Stomach (tissue), 4 donors: ENCODE measurements at regions not wholly inside any gene's neighbourhood (a gene's known extent, or its start where the extent isn't known, plus 50 kb on each side); places are given as distances from the start of the nearest gene placed in this dataset.

Experiments
- EP300 ChIP-seq: sonication (generic); formaldehyde crosslinking; IDR thresholded peaks from one replicate; pipeline ENCODE4 v1.6.1; 2017; ENCODE audit warnings: antibody characterized with exemption
- TF ChIP-seq, protein P1 (sequence below), 7 experiments: fragments of 450-650 bp in 4 of 7; fragments of 200-600 bp in 3 of 7; sonication (generic) in 3 of 7; IDR thresholded peaks; one replicate each; pipeline ENCODE4 v1.5.1; 2016 to 2019; ENCODE audit warnings: antibody characterized with exemption in 7 of 7, control low read depth in 2 of 7, mild to moderate bottlenecking in 1 of 7

DNA sequence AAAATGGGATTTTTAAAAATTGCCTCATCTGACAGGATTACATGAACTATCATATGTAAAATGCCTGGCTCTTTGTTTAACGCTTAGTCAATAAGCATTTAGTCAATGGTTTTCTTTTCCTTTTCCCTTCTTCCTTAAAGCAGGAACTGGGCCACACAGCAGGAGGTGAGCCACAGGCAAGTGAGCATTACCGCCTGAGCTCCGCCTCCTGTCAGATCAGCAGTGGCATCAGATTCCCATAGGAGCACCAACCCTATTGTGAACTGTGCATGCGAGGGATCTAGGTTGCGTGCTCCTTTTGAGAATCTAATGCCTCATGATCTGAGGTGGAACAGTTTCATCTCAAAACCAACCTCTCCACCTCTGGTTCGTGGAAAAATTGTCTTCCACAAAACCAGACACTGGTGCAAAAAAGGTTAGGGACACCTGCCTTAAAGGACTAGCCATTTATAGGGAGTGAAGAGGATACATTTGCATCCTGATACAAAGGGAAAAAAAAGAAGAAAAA, 306.1 kb downstream of the FBXW7 start:
- TF ChIP-seq, protein P1, sequence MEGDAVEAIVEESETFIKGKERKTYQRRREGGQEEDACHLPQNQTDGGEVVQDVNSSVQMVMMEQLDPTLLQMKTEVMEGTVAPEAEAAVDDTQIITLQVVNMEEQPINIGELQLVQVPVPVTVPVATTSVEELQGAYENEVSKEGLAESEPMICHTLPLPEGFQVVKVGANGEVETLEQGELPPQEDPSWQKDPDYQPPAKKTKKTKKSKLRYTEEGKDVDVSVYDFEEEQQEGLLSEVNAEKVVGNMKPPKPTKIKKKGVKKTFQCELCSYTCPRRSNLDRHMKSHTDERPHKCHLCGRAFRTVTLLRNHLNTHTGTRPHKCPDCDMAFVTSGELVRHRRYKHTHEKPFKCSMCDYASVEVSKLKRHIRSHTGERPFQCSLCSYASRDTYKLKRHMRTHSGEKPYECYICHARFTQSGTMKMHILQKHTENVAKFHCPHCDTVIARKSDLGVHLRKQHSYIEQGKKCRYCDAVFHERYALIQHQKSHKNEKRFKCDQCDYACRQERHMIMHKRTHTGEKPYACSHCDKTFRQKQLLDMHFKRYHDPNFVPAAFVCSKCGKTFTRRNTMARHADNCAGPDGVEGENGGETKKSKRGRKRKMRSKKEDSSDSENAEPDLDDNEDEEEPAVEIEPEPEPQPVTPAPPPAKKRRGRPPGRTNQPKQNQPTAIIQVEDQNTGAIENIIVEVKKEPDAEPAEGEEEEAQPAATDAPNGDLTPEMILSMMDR (IDR thresholded peaks at IDR 0.05), result no peak
- TF ChIP-seq EP300, result no peak
